AG10803 (cell line): ENCODE measurements at regions not wholly inside any gene's neighbourhood (a gene's known extent, or its start where the extent isn't known, plus 50 kb on each side); places are given as distances from the start of the nearest gene placed in this dataset.
A peak's percentile ranks its signal among the peaks of the same experiment; 100 is the strongest.

Experiments
- DNase-seq: peaks from one replicate; pipeline ENCODE4 v3.0.0; 2010; ENCODE audit warnings: low read depth
- H3K4me3 ChIP-seq: 2 replicates; pipeline ENCODE4 v1.5.1; 2011; ENCODE audit warnings: mild to moderate bottlenecking, low read length, control low read depth
- TF ChIP-seq, protein P1 (sequence below): conservative IDR thresholded peaks from 2 replicates; pipeline ENCODE4 v1.5.1; 2011; ENCODE audit warnings: mild to moderate bottlenecking, low read length, control low read depth, inconsistent platforms

DNA sequence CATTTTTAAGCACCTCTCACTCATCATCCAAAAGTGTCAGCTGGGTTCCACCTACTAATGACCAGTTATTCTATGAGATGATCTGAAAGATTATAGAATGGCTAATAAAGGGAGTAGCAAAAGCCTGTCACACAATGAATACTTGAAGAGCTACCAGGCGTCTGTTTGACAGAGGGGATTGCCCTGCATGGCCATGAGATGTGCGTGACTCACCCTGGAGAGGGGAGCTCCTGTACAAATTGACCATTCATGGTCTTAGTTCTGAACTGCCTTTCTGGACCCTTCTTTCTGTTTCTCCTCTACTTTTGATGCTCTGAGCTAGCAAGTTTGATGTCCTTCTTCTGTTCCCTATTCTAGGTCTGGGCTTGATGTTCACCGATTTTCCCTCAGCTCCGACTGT lies 85.2 kb upstream of the ABCD3 start:
- TF ChIP-seq, protein P1, sequence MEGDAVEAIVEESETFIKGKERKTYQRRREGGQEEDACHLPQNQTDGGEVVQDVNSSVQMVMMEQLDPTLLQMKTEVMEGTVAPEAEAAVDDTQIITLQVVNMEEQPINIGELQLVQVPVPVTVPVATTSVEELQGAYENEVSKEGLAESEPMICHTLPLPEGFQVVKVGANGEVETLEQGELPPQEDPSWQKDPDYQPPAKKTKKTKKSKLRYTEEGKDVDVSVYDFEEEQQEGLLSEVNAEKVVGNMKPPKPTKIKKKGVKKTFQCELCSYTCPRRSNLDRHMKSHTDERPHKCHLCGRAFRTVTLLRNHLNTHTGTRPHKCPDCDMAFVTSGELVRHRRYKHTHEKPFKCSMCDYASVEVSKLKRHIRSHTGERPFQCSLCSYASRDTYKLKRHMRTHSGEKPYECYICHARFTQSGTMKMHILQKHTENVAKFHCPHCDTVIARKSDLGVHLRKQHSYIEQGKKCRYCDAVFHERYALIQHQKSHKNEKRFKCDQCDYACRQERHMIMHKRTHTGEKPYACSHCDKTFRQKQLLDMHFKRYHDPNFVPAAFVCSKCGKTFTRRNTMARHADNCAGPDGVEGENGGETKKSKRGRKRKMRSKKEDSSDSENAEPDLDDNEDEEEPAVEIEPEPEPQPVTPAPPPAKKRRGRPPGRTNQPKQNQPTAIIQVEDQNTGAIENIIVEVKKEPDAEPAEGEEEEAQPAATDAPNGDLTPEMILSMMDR: no peak
- H3K4me3 ChIP-seq: no peak overlapping the region
- peak; percentile 29 for DNase-seq

DNA sequence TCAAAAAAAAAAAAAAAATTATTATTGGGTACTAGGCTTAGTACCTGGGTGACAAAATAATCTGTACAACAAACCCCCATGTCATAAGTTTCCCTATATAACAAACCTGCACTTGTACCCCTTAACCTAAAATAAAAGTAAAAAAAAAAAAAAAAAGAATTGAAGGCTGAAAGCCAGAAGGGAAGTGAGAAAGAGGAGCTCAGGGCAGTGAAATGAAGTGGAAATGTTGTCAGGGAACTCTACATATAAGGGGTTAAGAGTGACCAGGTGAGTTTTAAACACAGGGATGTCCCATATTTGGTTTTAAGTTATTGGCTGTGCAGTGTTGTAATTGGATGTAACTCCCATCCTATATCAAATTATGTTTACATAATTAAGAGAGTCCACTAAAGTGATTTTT lies 85.7 kb upstream of the ABCD3 start:
- TF ChIP-seq, protein P1: no peak
- no peak for DNase-seq
- H3K4me3 ChIP-seq: no peak overlapping the region

DNA sequence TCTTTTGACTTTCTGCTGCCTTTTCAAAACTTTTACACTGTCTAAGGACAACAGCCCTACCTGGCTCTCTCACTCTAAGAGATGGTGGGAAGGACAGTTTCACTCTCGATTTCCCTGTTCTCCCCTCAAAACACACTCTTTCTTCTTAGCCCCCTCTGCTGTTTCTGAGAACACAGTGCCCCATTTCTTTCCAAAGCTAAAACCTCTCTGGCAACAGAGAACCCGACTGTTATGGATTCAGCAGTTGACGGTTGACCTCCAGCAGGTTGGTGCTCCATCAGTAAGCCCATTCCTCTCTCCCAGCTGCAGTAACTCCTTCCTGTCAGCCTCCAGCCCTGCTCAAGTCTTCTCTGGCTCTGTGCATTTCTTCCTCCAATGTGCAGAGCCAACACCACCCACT lies 88.2 kb upstream of the ABCD3 start:
- TF ChIP-seq, protein P1: peak; percentile 77
- H3K4me3 ChIP-seq: no peak overlapping the region
- DNase-seq: peak; percentile 61

DNA sequence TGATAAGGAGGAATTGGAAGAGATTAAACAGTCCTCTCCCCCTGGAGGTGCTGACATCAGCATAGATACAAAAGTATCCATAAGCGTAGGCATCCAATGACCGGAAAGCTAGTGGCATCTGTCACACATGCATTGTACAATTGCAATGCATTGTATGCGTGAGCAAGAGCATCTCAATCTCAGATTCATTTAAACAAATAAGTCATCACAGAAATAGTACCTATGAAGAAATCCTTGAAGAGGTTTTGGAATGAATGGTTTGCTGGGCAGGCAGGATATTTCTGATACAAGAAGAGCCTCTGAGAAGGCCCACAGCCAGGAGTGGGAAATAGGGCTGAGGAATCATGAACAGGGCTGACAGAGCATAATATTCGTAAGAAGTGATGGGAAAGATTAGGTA lies 88.9 kb upstream of the ABCD3 start:
- no peak for DNase-seq
- H3K4me3 ChIP-seq: no peak overlapping the region
- TF ChIP-seq, protein P1: no peak

DNA sequence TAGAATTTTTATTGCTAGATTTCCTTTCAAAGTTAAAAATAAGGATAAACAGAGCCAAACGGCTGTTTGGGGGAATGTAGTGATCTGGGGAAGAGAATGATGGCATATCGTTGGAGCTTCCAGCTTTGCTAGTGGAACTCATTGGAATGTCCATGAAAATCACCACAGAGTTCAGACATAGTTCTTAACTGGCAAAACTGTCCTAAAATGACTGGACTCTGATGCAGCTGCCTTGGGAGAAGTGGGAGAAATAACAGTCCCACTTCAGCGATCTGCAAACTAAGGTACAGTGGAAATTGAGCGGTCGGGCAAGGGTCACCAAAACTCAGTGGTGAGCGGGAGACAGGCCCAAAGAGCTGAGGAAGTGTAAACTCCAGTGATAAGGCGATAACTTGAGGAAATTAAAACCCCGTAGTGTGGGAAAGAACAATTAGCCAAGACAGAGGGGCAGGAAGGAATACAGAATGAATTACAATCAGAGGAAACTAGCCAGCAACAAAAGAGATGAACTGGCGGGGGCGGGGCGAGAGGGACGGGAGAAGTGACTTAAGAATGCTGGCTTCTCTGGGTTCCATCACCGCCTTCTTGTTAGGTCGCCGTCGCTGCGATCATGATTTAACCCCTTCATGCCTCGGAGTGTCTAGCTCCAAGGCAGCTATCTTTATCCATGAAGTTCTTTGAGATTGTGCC lies 89.8 kb upstream of the ARHGAP29 start:
- TF ChIP-seq, protein P1: no peak
- H3K4me3 ChIP-seq: no peak overlapping the region; the same call in 1 of the 2 replicates
- DNase-seq: peak; percentile 81

GRCh38 chr1:94326329-94326728 lies 88.9 kb upstream of the ARHGAP29 start:
- no peak overlapping the region for H3K4me3 ChIP-seq
- TF ChIP-seq, protein P1: no peak
- no peak for DNase-seq
